MM.1S (cell line): ENCODE measurements at regions not wholly inside any gene's neighbourhood (a gene's known extent, or its start where the extent isn't known, plus 50 kb on each side); places are given as distances from the start of the nearest gene placed in this dataset.

Experiments
- DNase-seq: peaks from one replicate; pipeline ENCODE4 v3.0.0-alpha.2; 2015
- H2AFZ ChIP-seq: fragments of 300-600 bp; sonication (generic); 2 replicates; pipeline ENCODE4 v1.6.0; 2016; ENCODE audit warnings: antibody characterized with exemption, low read length
- H3F3A ChIP-seq: fragments of 300-600 bp; sonication (generic); 2 replicates; pipeline ENCODE4 v1.6.1; 2016; ENCODE audit warnings: mild to moderate bottlenecking, antibody characterized with exemption, low read length, moderate library complexity, mixed read lengths; ENCODE audit not compliant: insufficient read depth
- H3K27ac ChIP-seq: fragments of 300-600 bp; sonication (generic); 2 replicates; pipeline ENCODE4 v1.5.1; 2016; ENCODE audit warnings: mild to moderate bottlenecking, low read length
- H3K27me3 ChIP-seq: fragments of 300-600 bp; sonication (generic); replicated peaks from 2 replicates; pipeline ENCODE4 v1.6.0; 2016; ENCODE audit warnings: low read length; ENCODE audit not compliant: insufficient read depth
- H3K36me3 ChIP-seq: fragments of 300-600 bp; sonication (generic); replicated peaks from 2 replicates; pipeline ENCODE4 v1.6.1; 2016; ENCODE audit warnings: mild to moderate bottlenecking, low read length, mixed read lengths; ENCODE audit not compliant: insufficient read depth
- H3K4me1 ChIP-seq: fragments of 300-600 bp; sonication (generic); 2 replicates; pipeline ENCODE4 v1.6.1; 2016; ENCODE audit warnings: low read length, mixed read lengths
- H3K4me2 ChIP-seq: fragments of 300-600 bp; sonication (generic); 2 replicates; pipeline ENCODE4 v1.6.0; 2016; ENCODE audit warnings: low read depth, low read length
- H3K4me3 ChIP-seq: fragments of 300-600 bp; sonication (generic); 2 replicates; pipeline ENCODE4 v1.5.1; 2016; ENCODE audit warnings: low read length, mixed read lengths
- H3K79me2 ChIP-seq: fragments of 300-600 bp; sonication (generic); 2 replicates; pipeline ENCODE4 v1.6.1; 2016; ENCODE audit warnings: mixed run types, low read length, mixed read lengths
- H3K9ac ChIP-seq: fragments of 300-600 bp; sonication (generic); 2 replicates; pipeline ENCODE4 v1.6.1; 2016; ENCODE audit warnings: low read length, mixed read lengths
- H3K9me2 ChIP-seq: fragments of 300-600 bp; sonication (generic); replicated peaks from 2 replicates; pipeline ENCODE4 v1.6.1; 2016; ENCODE audit warnings: mild to moderate bottlenecking, low read length, mixed read lengths; ENCODE audit not compliant: insufficient read depth
- H3K9me3 ChIP-seq: fragments of 300-600 bp; sonication (generic); replicated peaks from 2 replicates; pipeline ENCODE4 v1.6.1; 2016; ENCODE audit warnings: mild to moderate bottlenecking, low read length, mixed read lengths; ENCODE audit not compliant: insufficient read depth
- H4K20me1 ChIP-seq: fragments of 300-600 bp; sonication (generic); 2 replicates; pipeline ENCODE4 v1.6.1; 2016; ENCODE audit warnings: mild to moderate bottlenecking, low read length, moderate library complexity, mixed read lengths; ENCODE audit not compliant: insufficient read depth
- EZH2 ChIP-seq: fragments of 300-600 bp; sonication (generic); optimal IDR thresholded peaks from 2 replicates; pipeline ENCODE3; 2017; ENCODE audit warnings: low read depth, mild to moderate bottlenecking, antibody characterized with exemption, low read length, mixed read lengths
- EZH2phosphoT487 ChIP-seq: fragments of 300-600 bp; sonication (generic); IDR thresholded peaks from 2 replicates; pipeline ENCODE4 v1.6.1; 2018; ENCODE audit warnings: antibody characterized with exemption, low read length
- TF ChIP-seq, protein P1 (sequence below): fragments of 300-600 bp; sonication (generic); IDR thresholded peaks from 2 replicates; pipeline ENCODE4 v1.5.1; 2016; ENCODE audit warnings: antibody characterized with exemption, low read length, mixed read lengths

DNA sequence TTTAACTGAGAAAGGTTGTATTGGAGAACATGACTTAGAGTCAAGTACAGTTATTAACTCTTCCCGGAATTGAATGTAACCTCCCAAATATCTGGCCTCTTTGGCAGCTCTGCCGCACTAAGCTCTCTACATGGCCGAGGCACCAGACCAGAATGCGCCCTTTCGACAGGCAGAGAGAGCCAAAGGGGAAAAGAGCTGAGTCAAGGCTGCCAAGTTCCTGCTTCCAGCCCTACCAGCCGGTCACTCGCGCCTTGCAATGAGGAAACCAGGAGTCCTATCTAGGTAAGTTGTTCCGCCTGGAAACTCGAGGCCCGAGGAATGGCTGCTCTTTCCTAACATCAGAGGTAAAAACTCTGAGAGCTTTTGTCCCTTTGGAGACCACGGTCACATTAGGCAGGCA, 172.2 kb downstream of the BRMS1L start:
- TF ChIP-seq EZH2phosphoT487 = no peak
- no peak for TF ChIP-seq EZH2
- TF ChIP-seq, protein P1, sequence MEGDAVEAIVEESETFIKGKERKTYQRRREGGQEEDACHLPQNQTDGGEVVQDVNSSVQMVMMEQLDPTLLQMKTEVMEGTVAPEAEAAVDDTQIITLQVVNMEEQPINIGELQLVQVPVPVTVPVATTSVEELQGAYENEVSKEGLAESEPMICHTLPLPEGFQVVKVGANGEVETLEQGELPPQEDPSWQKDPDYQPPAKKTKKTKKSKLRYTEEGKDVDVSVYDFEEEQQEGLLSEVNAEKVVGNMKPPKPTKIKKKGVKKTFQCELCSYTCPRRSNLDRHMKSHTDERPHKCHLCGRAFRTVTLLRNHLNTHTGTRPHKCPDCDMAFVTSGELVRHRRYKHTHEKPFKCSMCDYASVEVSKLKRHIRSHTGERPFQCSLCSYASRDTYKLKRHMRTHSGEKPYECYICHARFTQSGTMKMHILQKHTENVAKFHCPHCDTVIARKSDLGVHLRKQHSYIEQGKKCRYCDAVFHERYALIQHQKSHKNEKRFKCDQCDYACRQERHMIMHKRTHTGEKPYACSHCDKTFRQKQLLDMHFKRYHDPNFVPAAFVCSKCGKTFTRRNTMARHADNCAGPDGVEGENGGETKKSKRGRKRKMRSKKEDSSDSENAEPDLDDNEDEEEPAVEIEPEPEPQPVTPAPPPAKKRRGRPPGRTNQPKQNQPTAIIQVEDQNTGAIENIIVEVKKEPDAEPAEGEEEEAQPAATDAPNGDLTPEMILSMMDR = no peak
- no peaks in the 10 kb centered on the region for H4K20me1 ChIP-seq
- DNase-seq = no peak
- no peak overlapping the region for H3K9ac ChIP-seq
- H3K27ac ChIP-seq = no peak overlapping the region
- H3K36me3 ChIP-seq = no peaks in the 10 kb centered on the region
- no peaks in the 10 kb centered on the region for H3K9me3 ChIP-seq
- H3K9me2 ChIP-seq = no peaks in the 10 kb centered on the region
- no peaks in the 10 kb centered on the region for H3K79me2 ChIP-seq
- H2AFZ ChIP-seq = no peak overlapping the region
- H3K4me2 ChIP-seq = no peak overlapping the region
- no peaks in the 10 kb centered on the region for H3K27me3 ChIP-seq
- no peaks in the 10 kb centered on the region for H3F3A ChIP-seq
- no peak overlapping the region for H3K4me3 ChIP-seq
- H3K4me1 ChIP-seq = no peaks in the 10 kb centered on the region

DNA sequence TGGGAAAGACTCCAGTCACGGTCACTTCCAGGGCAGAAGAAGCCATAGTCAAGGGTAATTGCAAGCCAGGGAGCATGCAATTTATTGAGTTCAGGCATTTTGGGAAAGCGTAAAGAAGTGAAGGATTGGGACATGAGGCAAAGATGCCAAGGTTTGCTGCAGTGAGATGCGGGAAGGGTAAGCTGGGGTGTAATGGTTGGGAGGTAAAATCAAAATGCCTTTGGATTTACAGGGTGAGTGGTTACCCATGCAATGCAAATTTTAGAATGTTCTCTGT, 167.5 kb downstream of the BRMS1L start:
- Histone ChIP-seq H3K9ac (no peak overlapping the region), H3K27me3 (no peaks in the 10 kb centered on the region), H2AFZ (no peak overlapping the region), H3K4me3 (no peak overlapping the region), H3K27ac (no peak overlapping the region), H3K9me3 (no peaks in the 10 kb centered on the region), H3K9me2 (no peaks in the 10 kb centered on the region), H3K36me3 (no peaks in the 10 kb centered on the region), H3K4me2 (no peak overlapping the region), H3K4me1 (no peaks in the 10 kb centered on the region), H3F3A (no peaks in the 10 kb centered on the region), H4K20me1 (no peaks in the 10 kb centered on the region), H3K79me2 (no peaks in the 10 kb centered on the region)
- no peak for DNase-seq
- no peak for TF ChIP-seq EZH2
- TF ChIP-seq EZH2phosphoT487 = no peak
- TF ChIP-seq, protein P1 = no peak

DNA sequence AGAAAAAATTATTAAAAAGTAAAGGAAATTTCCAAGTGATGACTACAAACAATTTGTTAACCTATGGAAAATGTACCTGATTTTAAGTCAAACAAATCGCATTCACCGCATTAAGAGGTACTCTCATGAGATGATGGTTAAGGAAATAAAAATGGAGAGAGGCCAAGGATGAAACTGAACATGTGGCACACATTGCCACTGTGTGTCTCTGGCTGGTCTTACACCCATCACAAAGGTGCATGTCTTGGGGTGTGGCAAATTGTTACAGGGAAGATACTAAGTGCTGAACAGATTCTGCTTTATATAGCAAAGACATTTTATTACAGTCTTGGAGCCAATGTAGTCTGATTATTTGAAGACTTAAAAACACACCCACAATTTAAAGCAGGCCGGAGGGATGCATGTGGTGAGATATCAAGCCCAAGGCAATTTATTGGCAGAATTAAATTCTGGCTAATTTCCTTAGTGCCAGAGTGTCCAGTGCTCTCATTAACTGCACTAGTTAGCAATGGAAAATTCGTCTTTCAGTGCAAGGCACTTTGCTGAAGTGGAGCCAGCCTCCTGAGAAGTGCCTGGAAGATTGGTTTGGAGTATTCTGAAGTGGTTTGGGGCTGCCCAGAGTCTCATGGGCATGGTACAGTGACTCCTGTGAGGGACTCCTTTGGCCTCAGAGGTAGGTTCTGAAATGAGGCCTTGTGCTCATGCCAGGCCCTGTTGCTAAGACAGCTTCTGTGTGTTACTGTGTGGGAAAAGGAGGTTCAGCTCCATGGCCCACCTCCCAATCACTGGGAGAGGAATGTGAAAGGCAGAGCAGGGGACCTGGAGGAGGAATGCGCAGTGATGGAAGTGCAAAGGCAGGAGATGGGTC, 166.9 kb downstream of the BRMS1L start:
- Histone ChIP-seq H3F3A (no peaks in the 10 kb centered on the region), H3K4me2 (no peak overlapping the region), H3K27me3 (no peaks in the 10 kb centered on the region), H4K20me1 (no peaks in the 10 kb centered on the region), H3K9me3 (no peaks in the 10 kb centered on the region), H3K27ac (no peak overlapping the region), H2AFZ (no peak overlapping the region), H3K9ac (no peak overlapping the region), H3K9me2 (no peaks in the 10 kb centered on the region), H3K4me3 (no peak overlapping the region), H3K79me2 (no peaks in the 10 kb centered on the region), H3K36me3 (no peaks in the 10 kb centered on the region), H3K4me1 (no peaks in the 10 kb centered on the region)
- TF ChIP-seq, protein P1 = no peak
- TF ChIP-seq EZH2 (no peak), EZH2phosphoT487 (no peak)
- DNase-seq = no peak
